Keratinocyte (primary cell): ENCODE measurements at regions not wholly inside any gene's neighbourhood (a gene's known extent, or its start where the extent isn't known, plus 50 kb on each side); places are given as distances from the start of the nearest gene placed in this dataset.

Source experiments
- CTCF ChIP-seq, 3 experiments: IDR thresholded peaks in 1 of 3; conservative IDR thresholded peaks in 1 of 3; optimal IDR thresholded peaks in 1 of 3; 2 replicates in 2 of 3; 3 replicates in 1 of 3; pipeline versions ENCODE3 to v1.5.1; 2011; ENCODE audit warnings: low read length in 3 of 3, mild to moderate bottlenecking in 3 of 3, moderate library complexity in 2 of 3, control low read depth in 1 of 3, inconsistent platforms in 1 of 3; ENCODE audit not compliant: insufficient read depth in 2 of 3; ENCODE audit errors: extremely low read depth in 1 of 3
- EZH2 ChIP-seq: IDR thresholded peaks from one replicate; pipeline ENCODE4 v1.6.1; 2012; ENCODE audit warnings: inconsistent platforms, mild to moderate bottlenecking, low read length, moderate library complexity

- TF ChIP-seq EZH2 (no peak), CTCF (optimal IDR thresholded peaks at IDR 0.05 in 1 of 3, IDR thresholded peaks at IDR 0.05 in 1 of 3, conservative IDR thresholded peaks at IDR 0.05 in 1 of 3; ENCODE audit: extremely low read depth in 1 of 3, insufficient read depth in 2 of 3, low read length in 3 of 3) (no peak)
Measured at GRCh38 chr21:20486303-20486702, 511.9 kb upstream of the NCAM2 start.
